Natural killer cell (primary cell): ENCODE measurements at regions not wholly inside any gene's neighbourhood (a gene's known extent, or its start where the extent isn't known, plus 50 kb on each side); places are given as distances from the start of the nearest gene placed in this dataset.

Experiments used
- ATAC-seq, 3 donors: fragments of 150-1000 bp in 2 of 3; fragments of 200-7000 bp in 1 of 3; cut with Tn5 transposase; 1 replicate in 1 of 3; 2 replicates in 2 of 3; pipeline ENCODE4 v1.10.0; 2021; ENCODE audit warnings: mild to moderate bottlenecking in 2 of 3, moderate library complexity in 2 of 3
- DNase-seq, 2 donors: peaks; one replicate each; pipeline versions ENCODE4 v3.0.0 to v3.0.0-alpha.2; 2013 to 2021; ENCODE audit warnings: mixed read lengths in 1 of 2
- H3K27ac ChIP-seq: one replicate; pipeline ENCODE4 v1.5.1; 2013; ENCODE audit warnings: mild to moderate bottlenecking, low read length
- H3K27me3 ChIP-seq: one replicate; pipeline ENCODE4 v1.6.1; 2013; ENCODE audit warnings: low read length; ENCODE audit not compliant: control insufficient read depth, insufficient read depth
- H3K36me3 ChIP-seq: one replicate; pipeline ENCODE4 v1.6.1; 2013; ENCODE audit warnings: low read length; ENCODE audit not compliant: control insufficient read depth, insufficient read depth
- H3K4me1 ChIP-seq: one replicate; pipeline ENCODE4 v1.6.1; 2013; ENCODE audit warnings: low read length; ENCODE audit not compliant: control insufficient read depth, insufficient read depth
- H3K4me3 ChIP-seq: one replicate; pipeline ENCODE4 v1.5.1; 2013; ENCODE audit warnings: low read length
- H3K9me3 ChIP-seq: one replicate; pipeline ENCODE4 v1.6.1; 2013; ENCODE audit warnings: low read length; ENCODE audit not compliant: control insufficient read depth, insufficient read depth
- H3K27ac Mint-ChIP-seq, 2 donors: one replicate each; pipeline ENCODE4 v1.8.0; 2022; ENCODE audit warnings: mild to moderate bottlenecking in 2 of 2, mixed read lengths in 2 of 2, moderate library complexity in 1 of 2
- H3K27me3 Mint-ChIP-seq, 2 donors: one replicate each; pipeline ENCODE4 v1.8.0; 2022; ENCODE audit warnings: low read depth in 2 of 2, mixed read lengths in 2 of 2
- H3K36me3 Mint-ChIP-seq: one replicate; pipeline ENCODE4 v1.8.0; 2022; ENCODE audit warnings: mixed read lengths
- H3K4me1 Mint-ChIP-seq, 2 donors: one replicate each; pipeline ENCODE4 v1.8.0; 2022; ENCODE audit warnings: mixed read lengths in 2 of 2
- H3K4me3 Mint-ChIP-seq: one replicate; pipeline ENCODE4 v1.8.0; 2022; ENCODE audit warnings: mild to moderate bottlenecking, moderate library complexity, mixed read lengths
- H3K9me3 Mint-ChIP-seq, 2 donors: one replicate each; pipeline ENCODE4 v1.8.0; 2022; ENCODE audit warnings: mixed read lengths in 2 of 2
- CTCF ChIP-seq: fragments of 200-600 bp; IDR thresholded peaks from one replicate; pipeline ENCODE4 v1.8.0; 2022; ENCODE audit warnings: antibody characterized with exemption
- WGBS: methylation state at CpG from one replicate; pipeline ENCODE4 v1.1.7; 2013; ENCODE audit warnings: missing lambda C conversion rate; ENCODE audit not compliant: insufficient coverage; 5-methylcytosine and 5-hydroxymethylcytosine counted together
- intact Hi-C: fragments of 100-400 bp; cut with micrococcal nuclease; formaldehyde crosslinking; loops from one replicate; pipeline ENCODE4 v1.14.2; 2022

GRCh38 chr12:60010486-60010885, 414.7 kb downstream of the SLC16A7 start:
- no peak overlapping the region for H3K27ac ChIP-seq
- Mint-ChIP-seq H3K36me3 (no peaks in the 10 kb centered on the region), H3K9me3 (peaks cover 7% of the 10 kb centered on the region in 2 donors), H3K4me1 (no peaks in the 10 kb centered on the region), H3K27me3 (no peaks in the 10 kb centered on the region), H3K4me3 (no peak overlapping the region), H3K27ac (no peak overlapping the region)
- H3K36me3 ChIP-seq = no peaks in the 10 kb centered on the region
- no peak for ATAC-seq
- intact Hi-C loops = no loop called here
- no peak for DNase-seq
- H3K4me3 ChIP-seq = no peak overlapping the region
- H3K27me3 ChIP-seq = no peaks in the 10 kb centered on the region
- WGBS = 69% methylated on average over 1 of the region's 1 CpG
- no peaks in the 10 kb centered on the region for H3K4me1 ChIP-seq
- TF ChIP-seq CTCF = no peak
- no peaks in the 10 kb centered on the region for H3K9me3 ChIP-seq

GRCh38 chr12:60012659-60013058, 416.8 kb downstream of the SLC16A7 start:
- Histone ChIP-seq H3K9me3 (no peaks in the 10 kb centered on the region), H3K27me3 (no peaks in the 10 kb centered on the region), H3K4me3 (no peak overlapping the region), H3K36me3 (no peaks in the 10 kb centered on the region), H3K27ac (no peak overlapping the region), H3K4me1 (no peaks in the 10 kb centered on the region)
- H3K27ac Mint-ChIP-seq = no peak overlapping the region
- TF ChIP-seq CTCF = no peak
- H3K9me3 Mint-ChIP-seq = peaks cover 7% of the 10 kb centered on the region in 2 donors
- H3K27me3 Mint-ChIP-seq = no peaks in the 10 kb centered on the region
- H3K4me1 Mint-ChIP-seq = no peaks in the 10 kb centered on the region
- ATAC-seq (no peak), DNase-seq (no peak)
- intact Hi-C loops = no loop called here
- no peaks in the 10 kb centered on the region for H3K36me3 Mint-ChIP-seq
- WGBS = no CpG with 5 or more reads among the region's 1 CpG
- no peak overlapping the region for H3K4me3 Mint-ChIP-seq

GRCh38 chr12:60014436-60014835, 418.6 kb downstream of the SLC16A7 start:
- DNase-seq (no peak), ATAC-seq (no peak)
- H3K27me3 ChIP-seq = no peaks in the 10 kb centered on the region
- H3K27ac Mint-ChIP-seq = no peak overlapping the region
- no peak overlapping the region for H3K4me3 Mint-ChIP-seq
- H3K9me3 ChIP-seq = no peaks in the 10 kb centered on the region
- no peaks in the 10 kb centered on the region for H3K27me3 Mint-ChIP-seq
- H3K27ac ChIP-seq = no peak overlapping the region
- no peaks in the 10 kb centered on the region for H3K4me1 ChIP-seq
- H3K4me1 Mint-ChIP-seq = no peaks in the 10 kb centered on the region
- peaks cover 10 to 15% of the 10 kb centered on the region in 2 donors for H3K9me3 Mint-ChIP-seq
- intact Hi-C loops = no loop called here
- H3K4me3 ChIP-seq = no peak overlapping the region
- no peaks in the 10 kb centered on the region for H3K36me3 ChIP-seq
- no peaks in the 10 kb centered on the region for H3K36me3 Mint-ChIP-seq
- no peak for TF ChIP-seq CTCF

GRCh38 chr12:60020068-60020467, 424.2 kb downstream of the SLC16A7 start:
- no peaks in the 10 kb centered on the region for H3K36me3 Mint-ChIP-seq
- no peaks in the 10 kb centered on the region for H3K4me1 Mint-ChIP-seq
- H3K9me3 Mint-ChIP-seq = peaks cover 3 to 19% of the 10 kb centered on the region in 2 donors
- no peak overlapping the region for H3K27ac Mint-ChIP-seq
- no peaks in the 10 kb centered on the region for H3K27me3 Mint-ChIP-seq
- ATAC-seq = no peak
- WGBS = 67% methylated on average over 1 of the region's 2 CpGs
- no peak overlapping the region for H3K4me3 ChIP-seq
- H3K9me3 ChIP-seq = peaks cover 13% of the 10 kb centered on the region
- no peaks in the 10 kb centered on the region for H3K27me3 ChIP-seq
- no peak overlapping the region for H3K27ac ChIP-seq
- H3K4me3 Mint-ChIP-seq = no peak overlapping the region
- intact Hi-C loops = no loop called here
- no peak for TF ChIP-seq CTCF
- no peak for DNase-seq
- H3K36me3 ChIP-seq = no peaks in the 10 kb centered on the region
- H3K4me1 ChIP-seq = no peaks in the 10 kb centered on the region
